ENCODE measurements at regions not wholly inside any gene's neighbourhood (a gene's known extent, or its start where the extent isn't known, plus 50 kb on each side); places are given as distances from the start of the nearest gene placed in this dataset.

- no peaks in the 10 kb centered on the region for H3K4me1 ChIP-seq
- H3K9me3 ChIP-seq: peaks cover 0 to 2% (median 0%) of the 10 kb centered on the region in 3 donors
- no peak for DNase-seq
- no peak overlapping the region for H3K27ac ChIP-seq
- intact Hi-C loops (cut with DNase I): no loop called here
- 80 to 88% methylated on average over 3 to 7 of the region's 7 CpGs for WGBS, 2 donors
- TF ChIP-seq CTCF (IDR thresholded peaks at IDR 0.05): no peak
- no peaks in the 10 kb centered on the region for H3K27me3 ChIP-seq
- H3K36me3 ChIP-seq: no peaks in the 10 kb centered on the region
- no peak overlapping the region for H3K4me3 ChIP-seq
Measured at GRCh38 chr19:31881988-31882387, 463.4 kb upstream of the ZNF507 start.

- H3K27me3 ChIP-seq: no peaks in the 10 kb centered on the region
- no peaks in the 10 kb centered on the region for H3K36me3 ChIP-seq
- no peak for TF ChIP-seq POLR2A (IDR thresholded peaks at IDR 0.05)
- TF ChIP-seq CTCF (IDR thresholded peaks at IDR 0.05): no peak
- intact Hi-C loops (cut with DNase I): no loop called here
- H3K4me3 ChIP-seq: no peak overlapping the region
- H3K27ac ChIP-seq: no peak overlapping the region
- H3K4me1 ChIP-seq: no peaks in the 10 kb centered on the region
- WGBS, 2 donors: 79 to 80% methylated on average over 2 of the region's 2 CpGs
- DNase-seq: no peak
- peaks cover 0 to 2% (median 0%) of the 10 kb centered on the region in 3 donors for H3K9me3 ChIP-seq
Measured at GRCh38 chr19:31882709-31883108, 462.7 kb upstream of the ZNF507 start.

- 64 to 69% methylated on average over 14 of the region's 17 CpGs for WGBS, 2 donors
- TF ChIP-seq CTCF (IDR thresholded peaks at IDR 0.05) (no peak), POLR2A (IDR thresholded peaks at IDR 0.05) (no peak)
- Histone ChIP-seq H3K4me1 (no peaks in the 10 kb centered on the region), H3K27ac (no peak overlapping the region), H3K36me3 (no peaks in the 10 kb centered on the region), H3K27me3 (no peaks in the 10 kb centered on the region), H3K4me3 (no peak overlapping the region), H3K9me3 (no peaks in the 10 kb centered on the region)
- intact Hi-C loops (cut with DNase I): no loop called here
- no peak for DNase-seq
Measured at GRCh38 chr19:31883296-31883990, 462.0 kb upstream of the ZNF507 start.

GRCh38 chr19:31885280-31885853, 460.0 kb upstream of the ZNF507 start:
- H3K4me1 ChIP-seq: no peaks in the 10 kb centered on the region
- no peak for DNase-seq
- no peaks in the 10 kb centered on the region for H3K9me3 ChIP-seq
- no peaks in the 10 kb centered on the region for H3K27me3 ChIP-seq
- no peak for TF ChIP-seq POLR2A (IDR thresholded peaks at IDR 0.05)
- no peak for TF ChIP-seq CTCF (IDR thresholded peaks at IDR 0.05)
- H3K4me3 ChIP-seq: no peak overlapping the region
- WGBS, 2 donors: 58 to 63% methylated on average over 8 of the region's 8 CpGs
- no peak overlapping the region for H3K27ac ChIP-seq
- intact Hi-C loops (cut with DNase I): no loop called here
- no peaks in the 10 kb centered on the region for H3K36me3 ChIP-seq

- Histone ChIP-seq H3K27ac (no peak overlapping the region), H3K4me3 (no peak overlapping the region), H3K27me3 (no peaks in the 10 kb centered on the region), H3K9me3 (peaks cover 0 to 12% (median 0%) of the 10 kb centered on the region in 3 donors), H3K4me1 (no peaks in the 10 kb centered on the region), H3K36me3 (no peaks in the 10 kb centered on the region)
- DNase-seq: no peak
- 82 to 84% methylated on average over 9 of the region's 9 CpGs for WGBS, 2 donors
- no peak for TF ChIP-seq POLR2A (IDR thresholded peaks at IDR 0.05)
- no peak for TF ChIP-seq CTCF (IDR thresholded peaks at IDR 0.05)
- intact Hi-C loops (cut with DNase I): no loop called here
Measured at GRCh38 chr19:31890230-31890629, 455.2 kb upstream of the ZNF507 start.
